Stimulated activated CD4-positive, alpha-beta T cell treated with anti-CD3 and anti-CD28 coated beads, Interleukin-15, amount 100 ng/mL, for 48 hours (primary cell): ENCODE measurements at regions not wholly inside any gene's neighbourhood (a gene's known extent, or its start where the extent isn't known, plus 50 kb on each side); places are given as distances from the start of the nearest gene placed in this dataset.

Experiments used
- DNase-seq, 2 donors: peaks; one replicate each; pipeline ENCODE4 v3.0.0-alpha.2; 2020; ENCODE audit warnings: low read depth in 2 of 2

- DNase-seq = no peak
These were observed 244.0 kb upstream of the RBMY1B start for GRCh38 chrY:21267164-21267563.

- DNase-seq = no peak
These were observed 223.4 kb upstream of the RBMY1B start for GRCh38 chrY:21287769-21288168.

GRCh38 chrY:21288908-21289307 is 222.2 kb upstream of the RBMY1B start:
- DNase-seq = no peak

GRCh38 chrY:21295206-21295605 is 215.9 kb upstream of the RBMY1B start:
- no peak for DNase-seq

DNA sequence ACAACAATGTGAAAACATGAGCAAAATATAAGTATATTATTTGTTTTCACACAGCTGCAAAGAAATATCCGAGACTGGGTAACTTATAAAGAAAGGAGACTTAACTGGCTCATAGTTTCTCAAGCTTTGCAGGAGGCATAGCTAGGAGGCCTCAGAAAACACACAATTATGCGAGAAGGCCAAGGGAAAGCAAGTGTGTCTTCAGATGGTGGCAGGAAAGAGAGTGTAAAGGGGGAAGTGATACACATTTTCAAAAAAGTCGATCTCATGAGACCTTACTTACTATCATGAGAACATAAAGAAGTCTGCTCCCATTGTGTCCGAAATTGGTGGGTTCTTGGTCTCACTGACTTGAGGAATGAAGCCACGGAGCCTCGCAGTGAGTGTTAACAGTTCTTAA is 208.9 kb upstream of the RBMY1B start:
- no peak for DNase-seq

DNA sequence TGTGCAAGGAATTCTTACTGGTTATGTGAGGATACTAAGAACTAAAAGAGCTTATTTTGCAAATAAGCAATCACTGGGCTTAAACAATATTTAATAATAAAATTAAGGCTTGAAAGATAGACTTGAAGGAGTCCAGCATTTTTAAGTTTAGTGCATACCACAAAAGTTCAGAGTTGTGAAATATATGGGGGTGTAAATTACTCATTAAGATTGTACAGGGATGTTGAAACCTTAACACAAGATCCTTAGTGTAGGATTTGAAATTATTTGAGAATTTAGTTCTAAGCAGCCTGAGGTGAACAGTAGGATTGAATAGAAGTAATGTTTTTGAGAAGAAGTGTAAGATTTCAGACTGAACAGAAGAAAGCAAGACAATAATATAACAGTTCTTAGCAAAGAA is 195.8 kb upstream of the RBMY1B start:
- no peak for DNase-seq
